ENCODE measurements at regions not wholly inside any gene's neighbourhood (a gene's known extent, or its start where the extent isn't known, plus 50 kb on each side); places are given as distances from the start of the nearest gene placed in this dataset.

- TF ChIP-seq POLR2A (IDR thresholded peaks at IDR 0.05) (no peak), POLR2AphosphoS5 (IDR thresholded peaks at IDR 0.05) (no peak)
- TF ChIP-seq, protein P1, sequence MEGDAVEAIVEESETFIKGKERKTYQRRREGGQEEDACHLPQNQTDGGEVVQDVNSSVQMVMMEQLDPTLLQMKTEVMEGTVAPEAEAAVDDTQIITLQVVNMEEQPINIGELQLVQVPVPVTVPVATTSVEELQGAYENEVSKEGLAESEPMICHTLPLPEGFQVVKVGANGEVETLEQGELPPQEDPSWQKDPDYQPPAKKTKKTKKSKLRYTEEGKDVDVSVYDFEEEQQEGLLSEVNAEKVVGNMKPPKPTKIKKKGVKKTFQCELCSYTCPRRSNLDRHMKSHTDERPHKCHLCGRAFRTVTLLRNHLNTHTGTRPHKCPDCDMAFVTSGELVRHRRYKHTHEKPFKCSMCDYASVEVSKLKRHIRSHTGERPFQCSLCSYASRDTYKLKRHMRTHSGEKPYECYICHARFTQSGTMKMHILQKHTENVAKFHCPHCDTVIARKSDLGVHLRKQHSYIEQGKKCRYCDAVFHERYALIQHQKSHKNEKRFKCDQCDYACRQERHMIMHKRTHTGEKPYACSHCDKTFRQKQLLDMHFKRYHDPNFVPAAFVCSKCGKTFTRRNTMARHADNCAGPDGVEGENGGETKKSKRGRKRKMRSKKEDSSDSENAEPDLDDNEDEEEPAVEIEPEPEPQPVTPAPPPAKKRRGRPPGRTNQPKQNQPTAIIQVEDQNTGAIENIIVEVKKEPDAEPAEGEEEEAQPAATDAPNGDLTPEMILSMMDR (IDR thresholded peaks at IDR 0.05): no peak
Observed at GRCh38 chr15:95290176-95290974, 1040.1 kb upstream of the NR2F2 start.
